RWPE1 (cell line): ENCODE measurements at regions not wholly inside any gene's neighbourhood (a gene's known extent, or its start where the extent isn't known, plus 50 kb on each side); places are given as distances from the start of the nearest gene placed in this dataset.

ENCODE experiments used
- CTCF ChIA-PET: fragments of 350-600 bp; sonication (Branson Sonifier 250); formaldehyde crosslinking; extraction: SDS; loops from one replicate; lab custom pipeline; 2021; lab: Yijun Ruan, JAX
- POLR2A ChIA-PET: fragments of 400-600 bp; formaldehyde crosslinking; extraction: SDS; loops from one replicate; lab custom pipeline; 2020; ENCODE audit warnings: antibody characterized with exemption; ENCODE audit not compliant: low non-redundant PET; lab: Yijun Ruan, JAX
- DNase-seq: peaks from one replicate; pipeline ENCODE4 v3.0.0; 2012; ENCODE audit warnings: low spot score
- H3K27ac ChIP-seq: fragments of 450-650 bp; 2 replicates; pipeline ENCODE4 v1.5.1; 2017
- TF ChIP-seq, protein P1 (sequence below): fragments of 450-650 bp; conservative IDR thresholded peaks from 2 replicates; pipeline ENCODE4 v1.5.1; 2017; ENCODE audit warnings: low read depth, mild to moderate bottlenecking

GRCh38 chrX:126395909-126396308 lies 156.7 kb downstream of the DCAF12L1 start:
- no peak overlapping the region for H3K27ac ChIP-seq
- CTCF ChIA-PET, result no interaction called here
- POLR2A ChIA-PET, result no interaction called here
- TF ChIP-seq, protein P1, sequence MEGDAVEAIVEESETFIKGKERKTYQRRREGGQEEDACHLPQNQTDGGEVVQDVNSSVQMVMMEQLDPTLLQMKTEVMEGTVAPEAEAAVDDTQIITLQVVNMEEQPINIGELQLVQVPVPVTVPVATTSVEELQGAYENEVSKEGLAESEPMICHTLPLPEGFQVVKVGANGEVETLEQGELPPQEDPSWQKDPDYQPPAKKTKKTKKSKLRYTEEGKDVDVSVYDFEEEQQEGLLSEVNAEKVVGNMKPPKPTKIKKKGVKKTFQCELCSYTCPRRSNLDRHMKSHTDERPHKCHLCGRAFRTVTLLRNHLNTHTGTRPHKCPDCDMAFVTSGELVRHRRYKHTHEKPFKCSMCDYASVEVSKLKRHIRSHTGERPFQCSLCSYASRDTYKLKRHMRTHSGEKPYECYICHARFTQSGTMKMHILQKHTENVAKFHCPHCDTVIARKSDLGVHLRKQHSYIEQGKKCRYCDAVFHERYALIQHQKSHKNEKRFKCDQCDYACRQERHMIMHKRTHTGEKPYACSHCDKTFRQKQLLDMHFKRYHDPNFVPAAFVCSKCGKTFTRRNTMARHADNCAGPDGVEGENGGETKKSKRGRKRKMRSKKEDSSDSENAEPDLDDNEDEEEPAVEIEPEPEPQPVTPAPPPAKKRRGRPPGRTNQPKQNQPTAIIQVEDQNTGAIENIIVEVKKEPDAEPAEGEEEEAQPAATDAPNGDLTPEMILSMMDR, result no peak
- DNase-seq, result no peak

- no peak overlapping the region for H3K27ac ChIP-seq
- ChIA-PET CTCF (no interaction called here), POLR2A (no interaction called here)
- DNase-seq, result no peak
- TF ChIP-seq, protein P1, result no peak
Measured at GRCh38 chrX:126394681-126395080, 157.9 kb downstream of the DCAF12L1 start.

- ChIA-PET POLR2A (no interaction called here), CTCF (no interaction called here)
- TF ChIP-seq, protein P1, result no peak
- H3K27ac ChIP-seq, result no peak overlapping the region
- no peak for DNase-seq
Measured at GRCh38 chrX:126393284-126393683, 159.3 kb downstream of the DCAF12L1 start.

DNA sequence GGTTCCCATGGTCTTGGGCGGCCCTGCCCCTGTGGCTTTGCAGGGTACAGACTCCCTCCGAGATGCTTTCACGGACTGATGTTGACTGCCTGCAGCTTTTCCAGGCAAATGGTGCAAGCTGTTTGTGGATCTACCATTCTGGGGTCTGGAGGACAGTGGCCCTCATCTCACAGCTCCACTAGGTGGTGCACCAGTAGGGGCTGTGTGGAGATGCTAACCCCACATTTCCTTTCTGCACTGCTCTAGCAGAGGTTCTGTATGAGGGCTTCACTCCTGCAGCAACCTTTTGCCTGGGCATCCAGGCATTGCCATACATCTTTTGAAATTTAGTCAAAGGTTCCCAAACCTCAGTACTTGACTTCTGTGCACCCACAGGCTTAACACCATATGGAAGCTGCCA lies 176.1 kb downstream of the DCAF12L1 start:
- TF ChIP-seq, protein P1, result no peak
- H3K27ac ChIP-seq, result no peak overlapping the region
- no peak for DNase-seq
- ChIA-PET POLR2A (no interaction called here), CTCF (interaction anchor here (0.6 kb wide), 1 partner anchor 1378 kb away, joined by 5 read pairs; no protein-coding TSS in a partner anchor)

- TF ChIP-seq, protein P1, result no peak
- H3K27ac ChIP-seq, result no peak overlapping the region
- ChIA-PET POLR2A (no interaction called here), CTCF (no interaction called here)
- DNase-seq, result no peak
Measured at GRCh38 chrX:126342859-126343258, 176.8 kb upstream of the DCAF12L2 start.

- no peak for DNase-seq
- TF ChIP-seq, protein P1, result no peak
- ChIA-PET CTCF (no interaction called here), POLR2A (no interaction called here)
- H3K27ac ChIP-seq, result no peak overlapping the region
Measured at GRCh38 chrX:126339928-126340327, 173.8 kb upstream of the DCAF12L2 start.
